LNCaP clone FGC (cell line): ENCODE measurements at regions not wholly inside any gene's neighbourhood (a gene's known extent, or its start where the extent isn't known, plus 50 kb on each side); places are given as distances from the start of the nearest gene placed in this dataset.

ENCODE experiments used
- DNase-seq: peaks from one replicate; pipeline ENCODE4 v3.0.0-alpha.2; 2011; ENCODE audit warnings: low read depth
- H3K4me3 ChIP-seq: 2 replicates; pipeline ENCODE4 v1.5.1; 2011; ENCODE audit warnings: mild to moderate bottlenecking, low read depth, low read length, control low read depth
- TF ChIP-seq, protein P1 (sequence below): IDR thresholded peaks from 2 replicates; pipeline ENCODE4 v1.5.1; 2012; ENCODE audit warnings: mild to moderate bottlenecking; ENCODE audit not compliant: control insufficient read depth, insufficient read depth; ENCODE audit errors: extremely low read depth

DNA sequence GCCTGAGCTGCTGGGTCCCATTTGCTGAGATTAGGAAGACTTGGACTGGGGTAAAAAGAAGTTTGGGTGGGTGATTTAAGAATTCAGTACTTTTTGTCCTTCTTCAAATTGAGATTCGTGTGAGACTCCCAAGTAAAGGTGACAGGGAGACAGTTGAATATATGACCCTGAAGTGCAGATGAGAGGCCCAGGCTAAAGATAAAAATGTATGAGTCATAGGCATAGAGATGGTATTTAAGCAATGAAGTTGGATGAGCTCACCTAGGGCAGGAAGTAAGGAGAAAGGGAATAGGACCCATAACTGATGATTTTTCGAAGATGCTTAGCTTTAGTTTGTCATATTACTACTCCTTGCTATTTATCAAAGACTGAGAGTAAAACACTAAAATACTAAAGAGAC is 255.9 kb upstream of the ADRA1B start:
- TF ChIP-seq, protein P1, sequence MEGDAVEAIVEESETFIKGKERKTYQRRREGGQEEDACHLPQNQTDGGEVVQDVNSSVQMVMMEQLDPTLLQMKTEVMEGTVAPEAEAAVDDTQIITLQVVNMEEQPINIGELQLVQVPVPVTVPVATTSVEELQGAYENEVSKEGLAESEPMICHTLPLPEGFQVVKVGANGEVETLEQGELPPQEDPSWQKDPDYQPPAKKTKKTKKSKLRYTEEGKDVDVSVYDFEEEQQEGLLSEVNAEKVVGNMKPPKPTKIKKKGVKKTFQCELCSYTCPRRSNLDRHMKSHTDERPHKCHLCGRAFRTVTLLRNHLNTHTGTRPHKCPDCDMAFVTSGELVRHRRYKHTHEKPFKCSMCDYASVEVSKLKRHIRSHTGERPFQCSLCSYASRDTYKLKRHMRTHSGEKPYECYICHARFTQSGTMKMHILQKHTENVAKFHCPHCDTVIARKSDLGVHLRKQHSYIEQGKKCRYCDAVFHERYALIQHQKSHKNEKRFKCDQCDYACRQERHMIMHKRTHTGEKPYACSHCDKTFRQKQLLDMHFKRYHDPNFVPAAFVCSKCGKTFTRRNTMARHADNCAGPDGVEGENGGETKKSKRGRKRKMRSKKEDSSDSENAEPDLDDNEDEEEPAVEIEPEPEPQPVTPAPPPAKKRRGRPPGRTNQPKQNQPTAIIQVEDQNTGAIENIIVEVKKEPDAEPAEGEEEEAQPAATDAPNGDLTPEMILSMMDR, result no peak
- no peak for DNase-seq
- no peak overlapping the region for H3K4me3 ChIP-seq

DNA sequence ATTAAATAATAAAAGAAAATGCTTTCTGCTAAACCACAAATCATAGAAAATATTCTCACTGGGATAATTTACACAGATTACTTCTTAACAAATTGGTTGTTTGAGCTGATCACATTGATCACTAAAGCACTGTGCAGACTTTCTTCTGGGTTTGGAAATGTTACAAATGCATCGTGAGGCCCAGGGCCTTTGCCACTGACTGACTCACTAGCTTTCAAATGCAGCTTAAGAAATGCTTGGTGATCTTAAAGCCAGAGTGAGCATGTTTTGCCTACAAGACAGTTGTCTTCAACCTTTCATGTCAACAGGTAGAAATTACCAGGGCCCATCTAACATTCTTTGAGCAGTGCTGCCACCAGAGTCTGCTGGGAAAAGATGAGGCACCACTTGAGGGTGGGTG is 252.3 kb upstream of the ADRA1B start:
- DNase-seq, result no peak
- TF ChIP-seq, protein P1, result no peak
- H3K4me3 ChIP-seq, result no peak overlapping the region

DNA sequence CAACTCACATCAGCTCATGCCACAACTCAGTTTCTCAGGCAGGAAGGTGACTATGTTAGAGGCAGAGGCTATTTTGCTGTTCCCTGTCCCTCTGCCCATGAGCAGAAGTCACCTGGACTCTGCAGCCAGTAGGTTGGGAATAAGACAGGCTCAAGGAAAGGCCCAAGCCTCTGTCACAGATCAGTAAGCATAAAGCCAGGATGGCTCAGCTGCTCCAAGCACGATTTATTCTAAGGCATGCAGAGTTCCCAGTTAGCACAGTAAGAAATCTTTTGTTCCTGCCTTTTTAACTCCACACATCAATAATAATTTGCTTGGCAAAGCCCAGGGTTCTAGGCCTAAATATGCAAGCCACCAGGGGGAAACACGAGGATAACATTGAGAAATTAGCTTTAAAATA is 249.0 kb upstream of the ADRA1B start:
- no peak for DNase-seq
- TF ChIP-seq, protein P1, result no peak

DNA sequence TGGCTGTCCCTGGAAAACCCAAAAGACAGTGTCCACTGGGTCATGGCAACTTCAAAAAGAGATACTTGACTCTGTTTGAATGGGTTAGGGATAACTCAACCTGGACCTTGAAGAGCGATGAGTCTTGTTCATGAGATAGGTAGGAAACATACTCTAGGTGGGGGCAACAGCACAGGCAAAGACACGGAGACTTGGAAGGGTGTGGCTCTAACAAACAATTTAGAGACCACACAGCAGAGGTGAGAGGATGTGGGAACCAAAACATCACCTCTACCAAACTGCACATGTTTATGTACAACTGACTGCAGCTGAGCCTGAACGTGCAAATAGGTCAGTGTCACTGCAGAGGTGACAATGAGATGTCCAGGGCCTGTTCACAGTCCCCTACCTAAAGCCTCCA is 247.7 kb upstream of the ADRA1B start:
- TF ChIP-seq, protein P1, result no peak
- DNase-seq, result no peak
- H3K4me3 ChIP-seq, result no peak overlapping the region

More for the DNA sequence above, 249.0 kb upstream of the ADRA1B start:
- no peak overlapping the region for H3K4me3 ChIP-seq

DNA sequence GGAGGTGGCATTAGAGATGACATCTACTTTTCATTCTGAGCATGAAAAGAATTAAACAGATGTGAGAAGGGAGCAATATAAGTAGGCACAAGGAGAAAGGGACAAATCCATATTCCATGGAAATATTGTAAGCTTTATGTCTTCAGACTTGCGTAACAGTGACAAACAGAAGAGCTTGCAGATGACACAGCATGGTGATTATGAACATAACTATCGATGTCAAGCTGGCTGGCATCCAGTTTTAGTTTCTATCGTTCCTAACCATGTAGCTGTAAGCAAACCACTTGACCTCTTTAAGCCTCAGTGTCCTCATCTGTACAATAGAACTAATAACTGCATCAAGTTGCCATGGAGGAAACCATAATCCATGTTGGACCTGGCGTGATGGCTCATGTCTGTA is 246.7 kb upstream of the ADRA1B start:
- no peak for DNase-seq
- H3K4me3 ChIP-seq, result no peak overlapping the region
- TF ChIP-seq, protein P1, result no peak

DNA sequence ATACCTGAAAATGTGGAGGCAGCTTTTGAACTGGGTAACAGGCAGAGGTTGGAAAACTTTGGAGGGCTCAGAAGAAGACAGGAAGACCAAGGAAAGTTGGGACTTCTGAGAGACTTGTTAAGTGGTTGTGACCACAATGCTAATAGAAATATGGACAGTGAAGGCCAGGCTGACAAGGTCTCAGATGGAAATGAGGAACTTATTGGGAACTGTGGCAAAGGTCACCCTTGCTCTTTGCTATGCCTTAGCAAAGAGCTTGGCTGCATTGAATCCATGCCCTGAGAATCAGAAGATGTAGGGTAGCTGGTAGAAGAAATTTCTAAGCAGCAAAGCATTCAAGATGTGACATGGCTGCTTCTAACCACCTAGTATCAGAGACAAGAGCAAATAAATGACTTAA is 244.4 kb upstream of the ADRA1B start:
- H3K4me3 ChIP-seq, result no peak overlapping the region
- TF ChIP-seq, protein P1, result no peak
- DNase-seq, result no peak

DNA sequence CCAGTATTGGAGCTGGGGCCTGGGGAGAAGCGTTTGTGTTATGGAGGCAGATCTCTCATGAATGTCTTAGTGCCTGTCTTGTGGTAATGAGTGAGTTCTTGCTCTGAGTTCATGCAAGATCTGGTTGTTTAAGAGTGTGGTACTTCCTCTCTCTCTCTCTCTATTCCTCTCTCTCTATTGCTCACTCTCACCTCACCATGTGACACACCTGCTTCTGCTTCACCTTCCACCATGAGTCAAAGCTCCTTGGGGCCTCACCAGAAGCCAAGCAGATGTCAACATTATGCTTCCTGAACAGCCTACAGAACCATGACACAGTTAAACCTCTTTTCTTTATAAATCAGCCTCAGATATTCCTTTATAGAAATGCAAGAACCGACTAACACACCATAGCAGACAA is 242.7 kb upstream of the ADRA1B start:
- TF ChIP-seq, protein P1, result no peak
- no peak for DNase-seq
- H3K4me3 ChIP-seq, result no peak overlapping the region
